Tibial nerve (tissue), 4 donors: ENCODE measurements at regions not wholly inside any gene's neighbourhood (a gene's known extent, or its start where the extent isn't known, plus 50 kb on each side); places are given as distances from the start of the nearest gene placed in this dataset.

ENCODE experiments used
- EP300 ChIP-seq, 2 donors: sonication (generic); formaldehyde crosslinking; IDR thresholded peaks; one replicate each; pipeline ENCODE4 v1.6.1; 2017; ENCODE audit warnings: antibody characterized with exemption in 2 of 2, mild to moderate bottlenecking in 1 of 2
- TF ChIP-seq, protein P1 (sequence below), 5 experiments: fragments of 200-600 bp in 3 of 5; fragments of 450-650 bp in 2 of 5; sonication (generic) in 3 of 5; IDR thresholded peaks; one replicate each; pipeline ENCODE4 v1.5.1; 2016 to 2019; ENCODE audit warnings: antibody characterized with exemption in 5 of 5, mild to moderate bottlenecking in 3 of 5, moderate library complexity in 2 of 5

DNA sequence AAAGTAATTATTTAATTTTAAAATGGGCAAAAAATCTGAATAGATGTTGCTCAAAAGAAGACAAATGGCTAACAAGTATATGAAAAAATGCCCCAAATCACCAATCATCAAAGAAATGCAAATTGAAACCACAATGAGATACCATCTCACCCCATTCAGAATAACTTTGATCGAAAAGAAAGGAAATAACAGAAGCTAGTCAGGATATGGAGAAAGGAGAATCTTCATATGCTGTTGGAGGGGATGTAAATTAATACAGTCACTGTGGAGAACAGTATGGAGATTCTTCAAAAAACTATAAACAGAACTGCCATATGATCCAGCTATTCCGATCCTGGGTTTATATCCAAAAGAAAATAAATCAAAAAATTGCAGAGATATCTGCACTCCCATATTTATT is 418.5 kb upstream of the RGMB start:
- TF ChIP-seq, protein P1, sequence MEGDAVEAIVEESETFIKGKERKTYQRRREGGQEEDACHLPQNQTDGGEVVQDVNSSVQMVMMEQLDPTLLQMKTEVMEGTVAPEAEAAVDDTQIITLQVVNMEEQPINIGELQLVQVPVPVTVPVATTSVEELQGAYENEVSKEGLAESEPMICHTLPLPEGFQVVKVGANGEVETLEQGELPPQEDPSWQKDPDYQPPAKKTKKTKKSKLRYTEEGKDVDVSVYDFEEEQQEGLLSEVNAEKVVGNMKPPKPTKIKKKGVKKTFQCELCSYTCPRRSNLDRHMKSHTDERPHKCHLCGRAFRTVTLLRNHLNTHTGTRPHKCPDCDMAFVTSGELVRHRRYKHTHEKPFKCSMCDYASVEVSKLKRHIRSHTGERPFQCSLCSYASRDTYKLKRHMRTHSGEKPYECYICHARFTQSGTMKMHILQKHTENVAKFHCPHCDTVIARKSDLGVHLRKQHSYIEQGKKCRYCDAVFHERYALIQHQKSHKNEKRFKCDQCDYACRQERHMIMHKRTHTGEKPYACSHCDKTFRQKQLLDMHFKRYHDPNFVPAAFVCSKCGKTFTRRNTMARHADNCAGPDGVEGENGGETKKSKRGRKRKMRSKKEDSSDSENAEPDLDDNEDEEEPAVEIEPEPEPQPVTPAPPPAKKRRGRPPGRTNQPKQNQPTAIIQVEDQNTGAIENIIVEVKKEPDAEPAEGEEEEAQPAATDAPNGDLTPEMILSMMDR (IDR thresholded peaks at IDR 0.05): no peak
- no peak for TF ChIP-seq EP300 (IDR thresholded peaks at IDR 0.05)
